8988T (cell line): ENCODE measurements at regions not wholly inside any gene's neighbourhood (a gene's known extent, or its start where the extent isn't known, plus 50 kb on each side); places are given as distances from the start of the nearest gene placed in this dataset.
"Not testable (repeated sequence)": the region's sequence is repeated elsewhere in the genome, so short reads cannot be mapped to it uniquely, and the experiment has no call there.

Experiments used
- DNase-seq: peaks from one replicate; pipeline ENCODE4 v3.0.0; 2011

DNA sequence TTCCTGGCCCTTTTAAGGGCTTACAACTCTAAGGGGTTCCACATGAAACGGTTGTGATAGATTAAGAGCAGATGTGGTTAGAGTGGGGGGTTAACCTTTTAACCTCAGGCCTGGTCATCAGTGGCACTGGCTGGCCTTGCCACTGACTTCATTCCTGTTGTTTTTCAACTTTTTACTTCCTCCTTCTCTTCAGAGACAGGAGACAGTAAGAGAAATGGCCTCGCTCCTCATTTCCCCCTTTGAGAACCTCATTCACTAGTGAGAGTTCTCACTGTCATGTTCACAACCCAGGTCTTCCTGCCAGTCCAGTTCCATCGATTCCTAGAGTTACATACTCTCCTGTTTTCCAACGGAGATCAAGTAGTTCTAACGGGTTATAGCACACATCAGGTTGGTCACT lies 101.6 kb upstream of the SLC1A4 start:
- no peak for DNase-seq

DNA sequence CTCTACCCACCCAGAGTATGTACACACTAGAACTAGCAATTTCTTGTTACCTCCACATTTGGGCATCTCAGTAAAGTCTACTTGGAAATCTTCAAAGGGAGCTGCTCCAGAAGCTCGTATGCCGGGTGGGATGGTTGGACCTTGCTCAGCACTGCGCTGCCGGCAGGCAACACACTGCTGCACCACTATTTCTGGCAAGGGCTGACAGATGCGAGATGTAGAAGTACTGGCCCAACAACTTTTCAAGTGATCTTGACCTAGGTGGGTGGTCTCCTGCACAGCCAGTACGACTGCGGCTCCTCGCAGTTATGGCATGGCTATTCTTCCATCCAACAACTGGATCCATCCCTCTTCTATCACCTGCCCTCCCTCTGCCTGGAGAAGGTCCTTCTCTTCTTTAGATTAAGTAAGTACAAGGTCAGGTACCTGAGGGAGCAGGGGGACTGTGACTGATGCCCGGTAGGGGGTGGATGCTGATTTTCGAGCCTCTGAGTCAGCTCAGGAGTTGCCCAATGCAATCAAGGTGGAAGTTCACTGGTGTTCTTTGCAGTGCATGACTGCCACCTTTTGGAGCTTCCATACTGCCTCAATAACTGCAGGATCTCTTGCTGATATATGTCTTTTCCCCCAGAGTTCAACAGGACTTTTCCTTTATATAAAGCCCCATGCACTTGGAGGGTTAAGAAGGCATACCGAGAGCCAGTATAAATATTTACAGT lies 100.4 kb upstream of the SLC1A4 start:
- DNase-seq = no peak

GRCh38 chr2:64889803-64890202 lies 99.4 kb upstream of the SLC1A4 start:
- DNase-seq = no peak

DNA sequence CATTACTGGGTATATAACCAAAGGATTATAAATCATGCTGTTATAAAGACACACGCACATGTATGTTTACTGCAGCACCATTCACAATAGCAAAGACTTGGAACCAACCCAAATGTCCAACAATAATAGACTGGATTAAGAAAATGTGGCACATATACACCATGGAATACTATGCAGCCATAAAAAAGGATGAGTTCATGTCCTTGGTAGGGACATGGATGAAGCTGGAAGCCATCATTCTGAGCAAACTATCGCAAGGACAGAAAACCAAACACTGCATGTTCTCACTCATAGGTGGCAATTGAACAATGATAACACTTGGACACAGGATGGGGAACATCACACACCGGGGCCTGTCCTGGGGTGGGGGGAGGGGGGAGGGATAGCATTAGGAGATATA lies 92.6 kb upstream of the SLC1A4 start:
- not testable (repeated sequence) for DNase-seq

- no peak for DNase-seq
Measured at GRCh38 chr2:64899081-64899865, 89.9 kb upstream of the SLC1A4 start.

DNA sequence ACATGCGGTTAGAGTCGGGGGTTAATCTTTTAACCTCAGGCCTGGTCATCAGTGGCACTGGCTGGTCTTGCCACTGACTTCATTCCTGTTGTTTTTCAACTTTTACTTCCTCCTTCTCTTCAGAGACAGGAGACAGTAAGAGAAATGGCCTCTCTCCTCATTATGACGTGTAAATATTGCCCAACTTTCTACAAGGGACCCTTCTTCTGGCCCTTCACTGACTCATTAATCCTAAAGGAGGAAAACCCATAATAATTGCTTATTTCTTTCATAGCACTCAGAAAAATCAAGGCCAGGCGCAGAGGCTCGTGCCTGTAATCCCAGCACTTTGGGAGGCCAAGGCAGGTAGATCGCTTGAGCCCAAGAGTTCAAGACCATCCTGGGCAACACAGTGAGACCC lies 89.3 kb upstream of the SLC1A4 start:
- not testable (repeated sequence) for DNase-seq

DNA sequence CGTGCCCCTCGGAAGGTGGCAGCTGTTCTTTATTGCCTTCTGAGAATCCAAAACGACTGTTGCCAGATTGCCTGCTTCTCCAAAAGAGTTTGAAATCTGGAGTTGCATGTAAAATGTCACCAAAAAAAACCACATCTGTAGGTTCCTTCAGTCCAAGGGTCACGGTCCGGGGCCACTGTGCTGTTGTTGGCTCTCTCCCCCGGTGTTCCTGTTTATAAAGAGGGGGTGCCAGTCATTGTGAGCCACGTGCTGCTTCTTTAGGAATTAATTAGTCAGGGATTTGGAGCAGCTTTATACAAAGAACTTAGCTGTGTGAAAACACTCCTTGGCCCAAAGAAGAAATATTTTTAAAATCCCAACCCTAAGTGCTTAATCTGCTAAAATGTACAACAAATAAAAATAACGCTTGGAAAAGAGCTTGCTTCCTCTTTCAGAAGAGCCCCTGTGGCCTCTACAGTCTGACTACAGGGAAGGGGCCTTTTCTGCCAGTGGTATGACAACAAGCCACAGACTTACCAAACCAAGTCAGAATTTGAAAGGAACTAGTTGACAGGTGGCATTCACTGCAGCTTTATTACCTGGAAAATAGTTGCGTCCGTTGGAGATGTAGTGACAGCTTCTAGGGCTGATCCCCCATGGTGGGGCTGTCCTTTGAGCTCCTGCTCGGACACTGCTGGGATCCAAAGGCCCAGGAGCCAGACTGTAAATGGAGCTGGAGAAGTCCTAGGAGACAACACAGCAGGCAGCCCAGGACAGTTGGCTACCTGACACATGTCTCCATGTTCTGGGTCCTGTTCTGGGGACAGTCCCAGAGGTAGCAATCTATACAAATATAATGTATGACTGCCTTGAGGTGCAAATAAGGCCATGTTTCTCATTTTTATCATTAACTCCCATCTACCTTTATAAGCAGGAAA lies 84.5 kb upstream of the SLC1A4 start:
- DNase-seq = no peak

DNA sequence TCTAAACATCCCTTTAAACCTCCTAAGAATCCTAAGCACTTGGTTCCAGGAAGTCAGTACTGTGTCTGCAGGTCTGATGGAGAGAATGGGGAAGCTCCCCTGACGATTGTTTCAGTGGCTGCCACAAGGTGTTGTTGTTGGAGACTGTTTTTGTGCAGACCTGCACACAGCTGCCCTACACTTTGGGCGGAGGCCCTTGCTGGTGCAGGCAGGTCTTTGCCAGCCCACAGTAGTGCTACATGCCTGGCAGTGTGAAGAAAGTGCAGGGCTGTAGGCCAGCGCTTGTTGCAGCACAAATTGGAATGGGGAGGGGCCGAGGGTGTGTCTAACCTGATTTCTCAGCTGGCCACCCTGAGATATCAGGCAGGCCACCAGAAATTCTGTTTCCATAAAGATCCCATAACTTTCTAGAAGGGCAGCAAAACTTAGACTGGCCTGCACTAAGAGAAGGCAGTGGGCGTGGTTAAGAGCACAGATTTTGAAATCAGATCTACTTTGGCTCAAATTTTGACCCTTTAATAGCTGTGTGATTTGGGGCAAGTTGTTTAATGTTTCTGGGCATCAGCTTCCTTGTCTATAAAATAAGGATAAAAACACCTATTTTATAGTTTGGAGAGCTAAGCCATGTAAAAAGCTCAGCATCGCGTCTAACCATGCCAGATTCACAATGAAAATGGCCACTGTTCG lies 83.7 kb upstream of the SLC1A4 start:
- DNase-seq = no peak

DNA sequence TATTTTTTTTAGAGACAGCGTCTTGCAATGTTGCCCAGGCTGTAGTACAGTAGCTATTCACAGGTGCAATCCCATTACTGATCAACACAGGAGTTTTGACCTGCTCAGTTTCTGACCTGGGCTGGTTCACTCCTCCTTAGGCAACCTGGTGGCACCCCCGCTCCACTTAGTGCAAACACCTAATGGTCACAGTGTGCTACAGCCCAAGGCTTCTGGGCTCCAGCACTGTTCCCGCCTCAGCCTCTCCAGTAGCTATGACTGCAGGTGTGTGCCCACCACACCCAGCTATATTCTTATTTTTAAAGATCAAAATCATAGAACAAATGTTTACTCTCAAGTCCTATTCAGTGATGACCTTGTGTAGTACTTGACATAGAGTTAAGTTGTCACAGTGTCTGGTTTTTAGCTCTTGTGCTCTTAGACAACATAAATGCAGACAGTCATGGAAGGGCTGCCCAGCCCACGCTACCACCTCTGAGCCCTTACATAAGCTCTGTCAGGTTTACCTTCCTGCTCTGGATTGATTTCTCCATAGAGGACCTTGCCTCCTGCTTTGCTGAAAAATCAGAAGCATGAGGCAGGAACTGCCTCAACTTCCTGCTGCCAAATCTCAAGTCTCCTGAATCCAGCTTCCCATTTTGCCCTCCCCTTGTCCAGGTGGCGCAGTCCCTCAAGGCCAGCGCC lies 82.2 kb upstream of the SLC1A4 start:
- DNase-seq = no peak

GRCh38 chr2:64908406-64908805 lies 80.8 kb upstream of the SLC1A4 start:
- no peak for DNase-seq

DNA sequence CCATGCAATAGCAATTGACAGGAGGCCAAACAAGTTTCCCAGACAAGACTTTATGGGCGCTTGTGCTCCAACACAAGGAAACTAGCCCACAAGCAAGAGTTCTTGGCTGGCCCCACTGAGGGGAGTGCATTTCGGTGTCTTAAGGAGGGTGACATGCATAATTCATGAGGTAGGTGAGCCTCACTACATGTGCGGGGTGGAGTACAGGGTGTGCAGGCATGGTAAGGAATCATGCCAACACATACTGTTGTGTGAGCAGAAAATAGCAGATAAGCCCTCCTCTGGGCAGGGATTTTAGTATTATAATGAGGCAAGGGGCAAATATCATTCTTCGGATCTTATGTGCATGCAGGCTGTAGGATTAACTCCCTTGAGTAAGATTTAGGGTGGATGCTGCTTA lies 78.7 kb upstream of the SLC1A4 start:
- no peak for DNase-seq

- DNase-seq = no peak
Measured at GRCh38 chr2:64910972-64911433, 78.2 kb upstream of the SLC1A4 start.

GRCh38 chr2:64913357-64913869 lies 75.8 kb upstream of the SLC1A4 start:
- peak; percentile 34 for DNase-seq

- no peak for DNase-seq
Measured at GRCh38 chr2:64914247-64914646, 75.0 kb upstream of the SLC1A4 start.

- DNase-seq = no peak
Measured at GRCh38 chr2:64914735-64915509, 74.3 kb upstream of the SLC1A4 start.

DNA sequence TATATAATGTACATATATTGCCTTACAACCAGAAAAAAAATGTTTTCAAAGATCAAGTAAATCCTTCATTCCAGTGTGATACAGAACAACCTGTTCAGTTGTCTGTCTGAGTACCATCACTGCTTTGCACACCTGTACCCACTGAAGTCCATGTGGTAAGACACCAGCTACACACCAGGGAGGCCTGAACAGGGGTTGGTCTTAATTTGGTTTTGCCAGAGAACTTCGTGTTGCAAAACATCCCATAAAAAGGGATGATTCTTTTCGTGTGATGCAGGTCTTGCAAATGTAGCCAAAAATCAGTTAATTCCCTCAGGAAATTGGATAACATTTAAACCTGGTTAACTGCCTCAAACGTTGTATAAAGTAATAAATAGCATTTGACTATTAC lies 73.7 kb upstream of the SLC1A4 start:
- DNase-seq = no peak

DNA sequence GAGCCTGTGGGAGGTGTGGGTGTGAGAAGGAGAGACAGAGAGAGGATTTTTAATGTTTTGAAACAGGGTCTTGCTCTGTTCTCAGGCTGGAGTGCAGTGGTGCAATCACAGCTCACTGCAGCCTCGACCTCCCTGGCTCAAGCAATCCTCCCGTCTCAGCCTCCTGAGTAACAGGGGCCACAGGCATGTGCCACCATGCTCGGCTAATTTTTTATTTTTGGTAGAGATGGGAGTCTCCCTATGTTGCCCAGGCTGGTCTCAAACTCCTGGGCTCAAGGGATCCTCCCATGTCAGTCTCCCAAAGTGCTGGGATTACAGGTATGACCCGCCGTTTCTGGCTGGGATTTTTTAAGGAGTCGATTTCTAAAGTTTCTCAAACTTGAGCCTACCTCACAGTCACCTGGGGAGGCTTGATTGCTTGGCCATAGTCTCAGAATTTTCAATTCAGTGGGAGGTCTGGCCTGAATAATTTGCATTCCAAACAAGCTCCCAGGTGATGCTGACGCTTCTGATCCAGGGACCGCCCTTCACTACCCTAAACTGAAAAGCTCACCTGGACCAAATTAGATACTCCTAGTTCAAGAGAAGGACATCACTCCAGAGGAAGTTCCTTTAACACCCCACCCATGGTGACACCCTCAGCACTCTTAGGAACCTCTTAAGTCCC lies 70.8 kb upstream of the SLC1A4 start:
- no peak for DNase-seq

- DNase-seq = no peak
Measured at GRCh38 chr2:64919261-64919660, 69.9 kb upstream of the SLC1A4 start.

DNA sequence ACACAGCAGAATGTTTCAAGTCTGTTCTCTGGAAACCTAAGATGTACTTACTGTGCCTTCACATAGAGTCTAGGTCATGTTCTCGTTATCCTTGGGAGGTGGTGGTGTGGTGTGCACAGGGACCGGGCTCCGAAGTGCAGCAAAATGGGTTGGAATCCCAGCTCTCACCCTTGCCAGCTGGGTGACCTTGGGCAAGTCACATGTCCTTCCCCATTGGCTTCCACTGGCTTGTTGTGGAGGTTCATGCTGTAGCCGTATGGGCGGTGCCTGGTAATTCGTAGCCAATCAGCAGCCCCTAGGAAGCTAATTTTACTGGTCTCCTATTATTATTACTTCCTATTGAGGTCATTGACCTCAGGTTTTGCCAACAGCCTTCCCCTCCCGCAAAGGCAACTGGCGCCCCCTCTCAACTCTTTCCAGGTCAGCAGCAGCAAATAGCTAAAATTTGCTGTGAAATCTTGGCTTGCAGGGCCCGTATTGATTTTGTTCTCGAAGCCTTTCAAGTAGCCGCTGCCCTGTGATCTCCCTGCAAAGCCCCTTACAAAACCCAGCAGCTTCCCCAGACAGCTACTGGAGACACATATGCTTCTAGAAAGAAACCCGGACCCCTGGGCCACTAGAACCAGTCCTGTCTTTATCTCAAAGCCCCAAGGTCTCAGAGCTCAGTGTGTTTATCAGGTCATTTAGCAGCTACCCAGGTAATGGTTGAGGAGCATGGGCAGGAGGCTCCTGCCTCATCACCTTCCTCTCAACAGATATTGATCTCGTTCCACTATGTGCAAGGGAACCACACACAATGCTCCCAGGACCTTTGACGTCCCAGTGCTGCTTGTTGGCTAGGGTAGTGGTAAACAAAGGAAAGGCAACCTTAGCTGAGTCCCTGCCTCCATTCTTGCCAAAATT lies 66.5 kb upstream of the SLC1A4 start:
- no peak for DNase-seq

DNA sequence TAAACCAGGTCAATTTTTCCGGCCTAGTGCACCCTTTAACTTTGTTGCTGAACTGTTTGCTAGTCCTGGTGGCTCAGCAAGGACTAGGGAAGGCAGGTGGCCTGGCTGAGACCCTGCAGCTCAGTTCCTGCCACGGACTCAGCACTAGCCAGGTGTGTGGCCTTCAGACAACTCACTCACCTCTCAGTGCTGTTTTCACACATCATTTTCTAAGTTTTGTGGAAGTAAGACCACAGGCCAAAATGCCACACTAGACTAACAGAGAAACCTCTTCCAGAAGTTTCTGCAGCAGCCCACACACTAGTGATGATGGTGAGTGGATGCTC lies 65.9 kb upstream of the SLC1A4 start:
- no peak for DNase-seq
